Epithelial cell of proximal tubule (primary cell): ENCODE measurements at regions not wholly inside any gene's neighbourhood (a gene's known extent, or its start where the extent isn't known, plus 50 kb on each side); places are given as distances from the start of the nearest gene placed in this dataset.
A peak's percentile ranks its signal among the peaks of the same experiment; 100 is the strongest.

ENCODE experiments used
- DNase-seq: peaks from one replicate; pipeline ENCODE4 v3.0.0-alpha.2; 2011; ENCODE audit warnings: low read depth
- H3K4me3 ChIP-seq: 2 replicates; pipeline ENCODE4 v1.5.1; 2011; ENCODE audit warnings: low read depth, mild to moderate bottlenecking, low read length
- CTCF ChIP-seq: conservative IDR thresholded peaks from 2 replicates; pipeline ENCODE4 v1.5.1; 2012; ENCODE audit warnings: low read depth, mild to moderate bottlenecking, low read length

GRCh38 chr5:67360047-67360446 is 163.4 kb upstream of the CD180 start:
- DNase-seq, result no peak
- no peak for TF ChIP-seq CTCF
- no peak overlapping the region for H3K4me3 ChIP-seq

GRCh38 chr5:67358186-67358585 is 161.6 kb upstream of the CD180 start:
- H3K4me3 ChIP-seq, result no peak overlapping the region
- DNase-seq, result no peak
- TF ChIP-seq CTCF, result no peak

- no peak for TF ChIP-seq CTCF
Observed at GRCh38 chr5:67355120-67355713, 158.6 kb upstream of the CD180 start.

GRCh38 chr5:67353500-67354450 is 157.2 kb upstream of the CD180 start:
- no peak for TF ChIP-seq CTCF
- peak; percentile 20 for DNase-seq

More at GRCh38 chr5:67355120-67355713, 158.6 kb upstream of the CD180 start:
- DNase-seq, result no peak
- H3K4me3 ChIP-seq, result no peak overlapping the region

GRCh38 chr5:67350618-67351201 is 154.1 kb upstream of the CD180 start:
- DNase-seq, result no peak
- H3K4me3 ChIP-seq, result no peak overlapping the region
- no peak for TF ChIP-seq CTCF

More at GRCh38 chr5:67353500-67354450, 157.2 kb upstream of the CD180 start:
- H3K4me3 ChIP-seq, result no peak overlapping the region

GRCh38 chr5:67350185-67350584 is 153.6 kb upstream of the CD180 start:
- TF ChIP-seq CTCF, result no peak
- no peak overlapping the region for H3K4me3 ChIP-seq

More at GRCh38 chr5:67350185-67350584, 153.6 kb upstream of the CD180 start:
- DNase-seq, result no peak
